Transverse colon (tissue), 4 donors: ENCODE measurements at regions not wholly inside any gene's neighbourhood (a gene's known extent, or its start where the extent isn't known, plus 50 kb on each side); places are given as distances from the start of the nearest gene placed in this dataset.

Experiments
- CTCF ChIP-seq, 5 experiments: fragments of 200-600 bp in 3 of 5; fragments of 450-650 bp in 2 of 5; sonication (generic) in 3 of 5; IDR thresholded peaks; 1 replicate in 2 of 5; 2 replicates in 3 of 5; pipeline ENCODE4 v1.5.1; 2016 to 2017; ENCODE audit warnings: antibody characterized with exemption in 5 of 5, inconsistent platforms in 3 of 5, mild to moderate bottlenecking in 2 of 5, moderate library complexity in 1 of 5
- EP300 ChIP-seq: sonication (generic); formaldehyde crosslinking; IDR thresholded peaks from one replicate; pipeline ENCODE4 v1.6.1; 2017; ENCODE audit warnings: antibody characterized with exemption, low read depth
- POLR2A ChIP-seq: fragments of 450-650 bp; IDR thresholded peaks from one replicate; pipeline ENCODE4 v1.6.1; 2016; ENCODE audit warnings: antibody characterized with exemption, mild to moderate bottlenecking, moderate library complexity
- POLR2AphosphoS5 ChIP-seq, 3 donors: sonication (generic); formaldehyde crosslinking; IDR thresholded peaks; one replicate each; pipeline ENCODE4 v1.6.1; 2016; ENCODE audit warnings: antibody characterized with exemption in 3 of 3

DNA sequence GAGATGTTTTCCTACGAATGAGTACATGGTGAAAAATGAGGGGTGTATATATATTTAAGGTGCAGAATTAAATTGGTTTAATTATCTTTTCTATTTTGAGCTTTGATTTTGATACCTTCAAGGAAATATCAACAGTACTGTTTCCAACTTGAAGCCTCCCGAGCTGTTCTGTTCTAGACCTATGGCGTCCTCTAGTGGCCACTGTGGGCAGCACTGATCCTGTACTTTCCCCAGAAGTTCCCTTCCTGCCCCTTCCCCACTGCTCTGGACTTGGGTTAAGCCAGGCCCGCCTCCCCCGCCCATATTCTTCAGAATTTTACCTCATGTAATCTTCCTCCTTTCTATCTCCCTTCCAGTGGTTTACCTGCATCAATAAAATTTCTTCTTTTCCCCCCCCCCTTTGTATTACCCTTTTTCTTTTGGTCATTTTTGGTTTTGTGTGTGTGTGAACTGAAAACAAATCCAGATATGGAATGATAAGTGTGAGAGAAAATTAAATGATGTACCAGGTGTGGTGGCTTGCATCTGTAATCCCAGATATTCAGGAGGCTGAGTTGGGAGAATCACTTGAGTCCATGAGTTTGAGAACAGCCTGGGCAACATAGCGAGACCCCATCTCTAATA lies 1643.5 kb downstream of the TP53TG3F start:
- TF ChIP-seq CTCF (IDR thresholded peaks at IDR 0.05) (no peak), POLR2A (no peak), POLR2AphosphoS5 (IDR thresholded peaks at IDR 0.05) (no peak), EP300 (no peak)
